AG04449 (cell line): ENCODE measurements at regions not wholly inside any gene's neighbourhood (a gene's known extent, or its start where the extent isn't known, plus 50 kb on each side); places are given as distances from the start of the nearest gene placed in this dataset.

ENCODE experiments used
- CTCF ChIA-PET: fragments of 350-600 bp; formaldehyde crosslinking; extraction: SDS; loops from one replicate; lab custom pipeline; 2021; ENCODE audit warnings: antibody characterized with exemption; lab: Yijun Ruan, JAX
- POLR2A ChIA-PET: fragments of 400-600, 350-600 bp; formaldehyde crosslinking; extraction: SDS; loops from one replicate; lab custom pipeline; 2020; ENCODE audit warnings: antibody characterized with exemption, inconsistent platforms; lab: Yijun Ruan, JAX
- DNase-seq: peaks from one replicate; pipeline ENCODE4 v3.0.0-alpha.2; 2010; ENCODE audit warnings: low read depth, low spot score
- H3K4me3 ChIP-seq: 2 replicates; pipeline ENCODE4 v1.5.1; 2011; ENCODE audit warnings: low read depth, mild to moderate bottlenecking, control low read depth, low read length
- CTCF ChIP-seq: IDR thresholded peaks from one replicate; pipeline ENCODE4 v1.5.1; 2011; ENCODE audit warnings: mild to moderate bottlenecking, moderate library complexity, low read length, control low read depth, inconsistent platforms; ENCODE audit not compliant: insufficient read depth; ENCODE audit errors: missing control alignments

GRCh38 chr4:24426557-24426956 lies 157.8 kb downstream of the DHX15 start:
- no peak overlapping the region for H3K4me3 ChIP-seq
- ChIA-PET POLR2A (no interaction called here), CTCF (no interaction called here)
- no peak for DNase-seq
- no peak for TF ChIP-seq CTCF

- H3K4me3 ChIP-seq, result no peak overlapping the region
- ChIA-PET CTCF (interaction anchor here (1.2 kb wide), 1 partner anchor 570 kb away, joined by 3 read pairs; no protein-coding TSS in a partner anchor), POLR2A (no interaction called here)
- TF ChIP-seq CTCF, result no peak
- no peak for DNase-seq
Measured at GRCh38 chr4:24425863-24426262, 158.5 kb downstream of the DHX15 start.

- no peak for DNase-seq
- H3K4me3 ChIP-seq, result no peak overlapping the region
- POLR2A ChIA-PET, result no interaction called here
- no peak for TF ChIP-seq CTCF
- CTCF ChIA-PET, result no interaction called here
Measured at GRCh38 chr4:24423670-24424069, 160.7 kb downstream of the DHX15 start.

GRCh38 chr4:24422644-24423043 lies 161.7 kb downstream of the DHX15 start:
- no peak for TF ChIP-seq CTCF
- DNase-seq, result no peak
- H3K4me3 ChIP-seq, result no peak overlapping the region
- ChIA-PET CTCF (interaction anchor here (0.6 to 1.2 kb wide), 4 partner anchors 9 to 1525 kb away, joined by 3 to 7 read pairs (median 3); no protein-coding TSS in a partner anchor), POLR2A (no interaction called here)

GRCh38 chr4:24419181-24420034 lies 164.9 kb downstream of the DHX15 start:
- ChIA-PET POLR2A (interaction anchor here (0.6 kb wide), 1 partner anchor 316 kb away, joined by 3 read pairs; no protein-coding TSS in a partner anchor), CTCF (interaction anchor here (0.6 to 3.3 kb wide), 14 partner anchors 9 to 1522 kb away, joined by 3 to 24 read pairs (median 4); partner anchors contain the start of gene PPARGC1A)
- H3K4me3 ChIP-seq, result no peak overlapping the region

More at GRCh38 chr4:24419181-24420034, 164.9 kb downstream of the DHX15 start:
- TF ChIP-seq CTCF, result peak; percentile 86
- no peak for DNase-seq
